CD8-positive, alpha-beta memory T cell (primary cell): ENCODE measurements at regions not wholly inside any gene's neighbourhood (a gene's known extent, or its start where the extent isn't known, plus 50 kb on each side); places are given as distances from the start of the nearest gene placed in this dataset.
"Not testable (repeated sequence)": the region's sequence is repeated elsewhere in the genome, so short reads cannot be mapped to it uniquely, and the experiment has no call there.

ENCODE experiments used
- CTCF ChIA-PET: fragments of 350-600 bp; sonication (Branson Sonifier 250); formaldehyde crosslinking; loops from one replicate; lab custom pipeline; 2021; ENCODE audit warnings: antibody characterized with exemption; lab: Charles Lee
- POLR2A ChIA-PET: fragments of 350-600 bp; sonication (Branson Sonifier 250); formaldehyde crosslinking; loops from one replicate; lab custom pipeline; 2021; ENCODE audit warnings: antibody characterized with exemption; lab: Charles Lee
- DNase-seq, 5 donors: peaks; one replicate each; pipeline versions ENCODE4 v3.0.0 to v3.0.0-alpha.2; 2020 to 2022; ENCODE audit warnings: mixed read lengths in 1 of 5
- H3K27ac ChIP-seq: one replicate; pipeline ENCODE4 v1.7.0; 2013; ENCODE audit warnings: low read depth, mild to moderate bottlenecking, low read length, moderate library complexity
- H3K27me3 ChIP-seq: 2 replicates; pipeline ENCODE4 v1.7.0; 2013; ENCODE audit warnings: low read length, mild to moderate bottlenecking; ENCODE audit not compliant: insufficient read depth, poor library complexity, severe bottlenecking
- H3K36me3 ChIP-seq: 2 replicates; pipeline ENCODE4 v1.7.0; 2013; ENCODE audit warnings: mild to moderate bottlenecking, low read length, moderate library complexity; ENCODE audit not compliant: insufficient read depth
- H3K4me1 ChIP-seq: 2 replicates; pipeline ENCODE4 v1.7.0; 2013; ENCODE audit warnings: mild to moderate bottlenecking, low read length, moderate library complexity; ENCODE audit not compliant: insufficient read depth
- H3K4me3 ChIP-seq: 2 replicates; pipeline ENCODE4 v1.7.0; 2013; ENCODE audit warnings: mild to moderate bottlenecking, low read length
- H3K9me3 ChIP-seq: 2 replicates; pipeline ENCODE4 v1.7.0; 2013; ENCODE audit warnings: mild to moderate bottlenecking, low read length
- H3K27ac Mint-ChIP-seq, 8 donors: one replicate each; pipeline ENCODE4 v1.8.0; 2020 to 2021; ENCODE audit warnings: mixed read lengths in 8 of 8, mild to moderate bottlenecking in 6 of 8, inconsistent platforms in 3 of 8, moderate library complexity in 3 of 8
- H3K27me3 Mint-ChIP-seq, 2 donors: one replicate each; pipeline ENCODE4 v1.8.0; 2020 to 2021; ENCODE audit warnings: mixed read lengths in 2 of 2, mild to moderate bottlenecking in 1 of 2, moderate library complexity in 1 of 2
- H3K36me3 Mint-ChIP-seq, 3 donors: one replicate each; pipeline ENCODE4 v1.8.0; 2020 to 2021; ENCODE audit warnings: mixed read lengths in 3 of 3, inconsistent platforms in 1 of 3, mild to moderate bottlenecking in 1 of 3
- H3K4me1 Mint-ChIP-seq, 3 donors: one replicate each; pipeline ENCODE4 v1.8.0; 2020 to 2021; ENCODE audit warnings: mixed read lengths in 3 of 3, inconsistent platforms in 1 of 3, mild to moderate bottlenecking in 1 of 3
- H3K4me3 Mint-ChIP-seq, 7 donors: one replicate each; pipeline ENCODE4 v1.8.0; 2020 to 2021; ENCODE audit warnings: mixed read lengths in 7 of 7, mild to moderate bottlenecking in 6 of 7, moderate library complexity in 4 of 7, inconsistent platforms in 2 of 7
- H3K9me3 Mint-ChIP-seq, 5 donors: one replicate each; pipeline ENCODE4 v1.8.0; 2020 to 2022; ENCODE audit warnings: mixed read lengths in 5 of 5, mild to moderate bottlenecking in 3 of 5, moderate library complexity in 2 of 5, inconsistent platforms in 1 of 5

DNA sequence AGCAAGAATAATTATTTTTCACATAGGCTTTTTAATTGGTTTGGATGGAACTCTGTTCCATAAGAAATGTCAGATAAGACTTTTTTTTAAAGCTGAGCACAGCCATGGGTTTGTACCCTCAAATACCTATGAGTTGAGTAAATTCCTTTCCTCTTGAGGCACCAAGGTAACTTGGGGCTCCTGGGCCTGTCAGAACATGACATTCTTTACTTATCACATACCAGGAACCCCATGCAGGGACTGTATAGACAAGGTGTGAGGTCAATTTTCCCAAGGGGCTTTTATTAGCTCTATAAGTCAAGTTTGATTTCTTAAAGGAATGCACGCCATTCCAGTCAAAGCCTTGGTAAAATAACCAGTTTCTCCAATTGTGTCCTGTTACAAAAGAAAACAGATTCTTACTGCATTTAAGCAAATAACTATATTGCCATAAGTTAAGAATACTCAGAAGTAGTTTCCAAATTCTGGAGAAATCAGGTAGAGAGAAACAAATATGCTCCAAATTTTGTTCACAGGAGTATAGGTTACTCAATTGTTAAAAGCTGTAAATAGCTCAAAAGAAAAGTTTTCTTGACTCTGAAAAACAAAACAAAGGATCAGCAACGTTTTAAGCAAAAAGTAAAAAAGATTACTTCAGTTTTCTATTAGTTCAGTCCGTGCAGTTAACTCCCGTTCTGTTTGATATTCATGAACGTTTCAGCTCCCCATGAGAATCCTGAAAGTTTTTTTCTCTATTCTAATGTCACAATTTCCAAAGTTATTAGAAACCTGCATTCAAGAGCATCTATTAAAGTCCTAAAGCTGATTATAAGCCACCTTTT lies 167.5 kb upstream of the NAMPT start:
- no peak overlapping the region for H3K27ac ChIP-seq
- POLR2A ChIA-PET: no interaction called here
- peaks cover 0 to 10% (median 0%) of the 10 kb centered on the region in 5 donors for H3K9me3 Mint-ChIP-seq
- H3K27ac Mint-ChIP-seq: no peak overlapping the region
- no peak overlapping the region for H3K4me3 ChIP-seq
- no peaks in the 10 kb centered on the region for H3K36me3 ChIP-seq
- H3K4me1 ChIP-seq: no peaks in the 10 kb centered on the region
- CTCF ChIA-PET: interaction anchor here (1.2 kb wide), 1 partner anchor 10 kb away, joined by 4 read pairs; no protein-coding TSS in a partner anchor
- H3K27me3 ChIP-seq: no peaks in the 10 kb centered on the region
- no peak overlapping the region for H3K4me3 Mint-ChIP-seq
- no peaks in the 10 kb centered on the region for H3K4me1 Mint-ChIP-seq
- no peak for DNase-seq
- H3K9me3 ChIP-seq: no peaks in the 10 kb centered on the region
- no peaks in the 10 kb centered on the region for H3K36me3 Mint-ChIP-seq
- H3K27me3 Mint-ChIP-seq: peaks cover 20 to 33% of the 10 kb centered on the region in 2 donors

DNA sequence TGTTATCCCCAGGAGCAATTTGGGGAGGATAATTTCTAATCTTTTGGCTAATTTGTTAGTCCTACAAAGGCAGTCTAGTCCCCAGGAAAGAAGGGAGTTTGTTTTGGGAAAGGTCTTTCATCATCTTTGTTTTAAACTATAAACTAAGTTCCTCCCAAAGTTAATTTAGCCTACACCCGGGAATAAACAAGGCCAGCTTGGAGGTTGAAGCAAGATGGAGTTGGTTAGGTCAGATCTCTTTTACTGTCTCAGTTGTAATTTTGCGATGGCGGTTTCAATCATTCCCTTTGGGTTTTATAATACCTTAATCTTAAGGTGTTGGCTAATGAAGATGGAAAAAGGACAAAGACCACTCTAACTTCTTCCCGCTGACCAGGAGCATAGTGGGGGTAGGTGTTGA lies 166.4 kb upstream of the NAMPT start:
- DNase-seq: no peak
- Mint-ChIP-seq H3K4me3 (no peak overlapping the region), H3K36me3 (no peaks in the 10 kb centered on the region), H3K4me1 (no peaks in the 10 kb centered on the region), H3K9me3 (peaks cover 0 to 10% (median 0%) of the 10 kb centered on the region in 5 donors), H3K27ac (no peak overlapping the region), H3K27me3 (peaks cover 21 to 35% of the 10 kb centered on the region in 2 donors)
- Histone ChIP-seq H3K4me3 (no peak overlapping the region), H3K27me3 (no peaks in the 10 kb centered on the region), H3K27ac (no peak overlapping the region), H3K36me3 (no peaks in the 10 kb centered on the region), H3K4me1 (no peaks in the 10 kb centered on the region), H3K9me3 (no peaks in the 10 kb centered on the region)
- ChIA-PET CTCF (no interaction called here), POLR2A (no interaction called here)

DNA sequence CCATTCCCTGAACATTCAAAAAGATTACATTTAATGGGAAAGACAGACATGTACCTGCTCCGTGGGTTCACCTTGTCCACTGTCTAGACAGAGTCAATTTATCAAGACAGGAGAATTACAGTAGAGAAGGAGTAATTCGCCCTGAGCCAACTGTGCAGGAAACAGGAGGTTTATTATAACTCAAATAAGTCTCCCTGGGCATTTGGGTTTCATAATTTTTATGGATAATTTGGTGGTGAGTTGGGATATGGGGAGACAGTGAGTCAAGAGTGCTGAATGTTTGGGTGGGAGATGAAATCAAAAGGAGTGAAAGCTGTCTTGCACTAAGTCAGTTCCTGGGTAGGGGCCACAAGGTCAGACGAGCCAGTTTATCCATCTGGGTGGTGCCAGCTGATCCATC lies 165.9 kb upstream of the NAMPT start:
- DNase-seq: no peak
- Mint-ChIP-seq H3K4me1 (no peaks in the 10 kb centered on the region), H3K27me3 (peaks cover 21 to 35% of the 10 kb centered on the region in 2 donors), H3K27ac (no peak overlapping the region), H3K9me3 (peaks cover 0 to 10% (median 0%) of the 10 kb centered on the region in 5 donors), H3K36me3 (no peaks in the 10 kb centered on the region), H3K4me3 (no peak overlapping the region)
- Histone ChIP-seq H3K36me3 (no peaks in the 10 kb centered on the region), H3K4me1 (no peaks in the 10 kb centered on the region), H3K4me3 (no peak overlapping the region), H3K27me3 (no peaks in the 10 kb centered on the region), H3K9me3 (no peaks in the 10 kb centered on the region), H3K27ac (no peak overlapping the region)
- ChIA-PET CTCF (interaction anchor here (1.4 kb wide), 1 partner anchor 11 kb away, joined by 3 read pairs; no protein-coding TSS in a partner anchor), POLR2A (no interaction called here)

DNA sequence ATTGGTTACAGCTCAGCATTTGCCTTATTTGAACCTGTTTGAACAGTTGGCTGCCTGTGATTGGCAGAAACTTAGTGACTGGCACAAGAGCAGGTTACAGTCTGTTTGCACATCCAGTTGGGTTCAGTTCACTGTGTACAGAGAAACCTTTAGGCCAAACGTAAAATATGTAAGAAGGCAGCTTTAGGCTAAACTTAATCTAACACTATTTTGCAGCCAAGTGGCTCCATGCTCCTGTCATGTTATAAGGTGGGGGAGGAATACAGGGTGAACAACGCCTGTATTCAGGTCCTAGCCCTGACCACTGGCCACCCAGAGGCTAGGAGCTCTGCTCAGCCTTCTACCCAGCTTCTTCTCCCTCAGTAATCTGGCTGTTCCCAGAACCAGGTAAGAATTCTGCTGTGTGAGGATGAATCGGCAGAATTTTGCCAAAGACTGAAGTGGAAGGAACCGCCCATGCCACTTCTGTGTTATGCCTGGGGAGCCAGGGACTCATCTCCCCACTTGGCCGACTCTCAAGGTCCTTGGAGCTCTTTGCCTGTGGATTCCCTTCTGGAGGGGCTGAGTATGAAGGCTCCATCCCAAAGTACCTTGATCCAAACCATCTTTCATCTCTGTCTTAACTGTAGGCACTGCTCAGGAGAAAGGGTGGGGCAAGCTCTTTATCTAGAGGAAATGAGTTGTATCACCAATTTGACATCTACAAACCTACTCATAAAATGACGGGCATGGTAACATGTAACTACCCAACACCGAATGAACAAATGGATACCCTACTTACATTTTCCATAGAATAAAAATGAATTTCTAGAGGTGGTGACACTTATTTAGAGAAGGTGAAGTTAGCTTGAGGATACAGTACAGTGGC lies 164.4 kb upstream of the NAMPT start:
- H3K4me3 Mint-ChIP-seq: no peak overlapping the region
- H3K36me3 Mint-ChIP-seq: no peaks in the 10 kb centered on the region
- Histone ChIP-seq H3K4me3 (no peak overlapping the region), H3K36me3 (no peaks in the 10 kb centered on the region), H3K4me1 (no peaks in the 10 kb centered on the region), H3K9me3 (no peaks in the 10 kb centered on the region), H3K27me3 (no peaks in the 10 kb centered on the region), H3K27ac (peak overlapping the region; percentile 62)
- CTCF ChIA-PET: interaction anchor here (1.4 to 1.6 kb wide), 2 partner anchors 12 to 13 kb away, joined by 3 read pairs; no protein-coding TSS in a partner anchor
- H3K27me3 Mint-ChIP-seq: peaks cover 21 to 39% of the 10 kb centered on the region in 2 donors
- peaks cover 0 to 10% (median 0%) of the 10 kb centered on the region in 5 donors for H3K9me3 Mint-ChIP-seq
- H3K4me1 Mint-ChIP-seq: no peaks in the 10 kb centered on the region
- no peak overlapping the region for H3K27ac Mint-ChIP-seq
- no peak for DNase-seq
- POLR2A ChIA-PET: no interaction called here

DNA sequence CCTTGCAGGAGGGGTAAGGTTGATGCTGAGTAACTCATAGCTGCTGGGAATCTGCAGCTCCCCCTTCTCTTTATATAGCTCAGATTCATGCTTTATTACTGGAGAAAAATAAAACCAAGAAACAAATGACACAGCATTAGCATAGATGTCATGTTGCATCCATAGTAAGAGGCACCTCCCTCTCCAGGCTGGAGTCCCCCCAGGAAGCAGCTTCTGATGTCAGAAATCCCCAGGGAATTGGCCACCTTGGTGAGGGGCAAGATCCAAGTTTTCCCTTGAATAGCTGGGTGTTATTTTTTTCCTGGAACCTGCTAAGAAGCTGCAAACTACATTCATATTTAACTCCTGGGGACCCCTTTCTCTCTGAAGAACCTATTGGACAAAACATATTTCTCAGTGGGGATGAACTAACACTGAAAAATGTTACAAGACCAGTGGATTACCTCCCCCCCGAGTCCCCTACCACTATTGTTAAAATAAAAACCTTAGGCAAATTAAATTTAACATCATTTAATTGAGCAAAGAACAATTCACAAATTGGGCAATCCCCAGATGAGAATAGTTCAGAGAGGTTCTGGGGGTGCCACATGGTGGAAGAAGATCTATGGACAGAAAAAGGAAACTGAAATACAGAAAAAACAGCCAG lies 163.7 kb upstream of the NAMPT start:
- H3K4me3 ChIP-seq: no peak overlapping the region
- no peaks in the 10 kb centered on the region for H3K27me3 ChIP-seq
- peaks cover 0 to 10% (median 0%) of the 10 kb centered on the region in 5 donors for H3K9me3 Mint-ChIP-seq
- H3K27ac Mint-ChIP-seq: no peak overlapping the region
- H3K27ac ChIP-seq: peak overlapping the region; percentile 62
- no peak overlapping the region for H3K4me3 Mint-ChIP-seq
- H3K9me3 ChIP-seq: no peaks in the 10 kb centered on the region
- H3K4me1 ChIP-seq: no peaks in the 10 kb centered on the region
- CTCF ChIA-PET: interaction anchor here (1.6 kb wide), 1 partner anchor 14 kb away, joined by 3 read pairs; no protein-coding TSS in a partner anchor
- peaks cover 21 to 39% of the 10 kb centered on the region in 2 donors for H3K27me3 Mint-ChIP-seq
- POLR2A ChIA-PET: no interaction called here
- H3K36me3 ChIP-seq: no peaks in the 10 kb centered on the region
- no peaks in the 10 kb centered on the region for H3K4me1 Mint-ChIP-seq
- H3K36me3 Mint-ChIP-seq: no peaks in the 10 kb centered on the region
- no peak for DNase-seq

DNA sequence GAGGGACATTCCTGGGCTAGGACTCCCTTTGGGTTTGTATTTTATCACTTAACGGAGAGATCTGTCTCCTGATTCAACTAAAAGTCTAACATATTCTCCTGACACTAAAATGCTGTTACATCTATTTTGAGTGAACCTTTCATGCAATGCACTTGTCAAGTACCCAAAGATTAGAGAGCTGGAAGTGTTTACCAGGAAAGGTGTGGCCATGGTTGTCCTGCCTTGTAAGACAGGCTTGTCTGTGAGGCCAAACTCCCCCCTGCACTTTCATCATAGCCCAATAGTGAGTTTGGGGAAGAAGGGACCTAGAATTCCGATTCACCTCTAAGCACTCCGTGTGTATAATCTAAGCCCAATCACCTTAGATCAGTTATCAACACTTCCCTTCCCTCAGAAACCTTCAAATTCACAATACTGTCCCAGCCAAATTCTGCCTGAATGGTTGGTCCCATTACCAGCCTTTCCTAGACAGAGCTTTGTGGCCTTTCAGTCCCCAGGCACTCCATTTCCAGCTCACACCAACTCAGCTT lies 162.6 kb upstream of the NAMPT start:
- ChIA-PET CTCF (interaction anchor here (1.6 kb wide), 1 partner anchor 15 kb away, joined by 3 read pairs; no protein-coding TSS in a partner anchor), POLR2A (no interaction called here)
- no peak overlapping the region for H3K27ac ChIP-seq
- Mint-ChIP-seq H3K4me1 (no peaks in the 10 kb centered on the region), H3K27ac (no peak overlapping the region), H3K4me3 (no peak overlapping the region), H3K9me3 (peaks cover 0 to 4% (median 0%) of the 10 kb centered on the region in 5 donors), H3K27me3 (peaks cover 21 to 47% of the 10 kb centered on the region in 2 donors), H3K36me3 (no peaks in the 10 kb centered on the region)
- H3K4me3 ChIP-seq: no peak overlapping the region
- H3K36me3 ChIP-seq: no peaks in the 10 kb centered on the region
- DNase-seq: no peak
- H3K4me1 ChIP-seq: no peaks in the 10 kb centered on the region
- H3K9me3 ChIP-seq: no peaks in the 10 kb centered on the region
- H3K27me3 ChIP-seq: no peaks in the 10 kb centered on the region

DNA sequence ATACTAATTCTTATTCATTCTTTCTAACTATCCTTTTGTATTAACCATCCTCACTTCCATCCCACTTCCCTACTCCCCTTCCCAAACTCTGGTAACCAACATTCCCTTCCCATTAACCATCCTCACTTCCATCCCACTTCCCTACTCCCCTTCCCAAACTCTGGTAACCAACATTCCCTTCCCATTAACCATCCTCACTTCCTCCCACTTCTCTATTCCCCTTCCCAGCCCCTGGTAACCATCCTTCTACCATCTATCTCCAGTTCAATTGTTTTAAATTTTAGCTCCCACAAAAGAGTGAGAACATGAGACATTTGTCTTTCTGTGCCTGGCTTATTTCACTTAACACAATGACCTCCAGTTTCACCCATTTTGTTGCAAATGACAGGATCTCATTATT lies 160.6 kb upstream of the NAMPT start:
- H3K4me1 Mint-ChIP-seq, H3K9me3 Mint-ChIP-seq, H3K9me3 ChIP-seq, H3K36me3 ChIP-seq, POLR2A ChIA-PET, DNase-seq, H3K4me1 ChIP-seq, H3K27me3 ChIP-seq, H3K4me3 Mint-ChIP-seq, H3K36me3 Mint-ChIP-seq, H3K27ac Mint-ChIP-seq, H3K4me3 ChIP-seq, CTCF ChIA-PET, H3K27ac ChIP-seq: not testable (repeated sequence)
- peaks cover 22 to 44% of the 10 kb centered on the region in 2 donors for H3K27me3 Mint-ChIP-seq
